Kidney (tissue), 13 donors: ENCODE measurements at regions not wholly inside any gene's neighbourhood (a gene's known extent, or its start where the extent isn't known, plus 50 kb on each side); places are given as distances from the start of the nearest gene placed in this dataset.

Experiments used
- DNase-seq, 5 donors: peaks; one replicate each; pipeline ENCODE4 v3.0.0-alpha.2; 2013 to 2020
- FAIRE-seq: peaks from 2 replicates; lab custom pipeline; 2012; peaks lifted over from hg19 to GRCh38; lab: Jason Lieb, UNC
- H3K27ac ChIP-seq, 2 donors: one replicate each; pipeline ENCODE4 v1.7.0; 2013; ENCODE audit warnings: low read depth in 2 of 2, low read length in 2 of 2, inconsistent platforms in 1 of 2
- H3K27me3 ChIP-seq: one replicate; pipeline ENCODE4 v1.7.1; 2013; ENCODE audit warnings: low read length, inconsistent platforms; ENCODE audit not compliant: control insufficient read depth, insufficient read depth
- H3K36me3 ChIP-seq, 3 donors: one replicate each; pipeline versions ENCODE4 v1.7.0 to v1.7.1; 2013; ENCODE audit warnings: low read length in 3 of 3, control low read depth in 1 of 3, inconsistent platforms in 1 of 3; ENCODE audit not compliant: insufficient read depth in 3 of 3, control insufficient read depth in 2 of 3
- H3K4me1 ChIP-seq, 3 donors: one replicate each; pipeline versions ENCODE4 v1.7.0 to v1.7.1; 2013; ENCODE audit warnings: low read length in 3 of 3, inconsistent platforms in 1 of 3, low read depth in 1 of 3; ENCODE audit not compliant: control insufficient read depth in 2 of 3, insufficient read depth in 2 of 3
- H3K4me3 ChIP-seq, 3 donors: one replicate each; pipeline versions ENCODE4 v1.7.0 to v1.8.1; 2013; ENCODE audit warnings: low read length in 3 of 3, control low read depth in 1 of 3, inconsistent platforms in 1 of 3
- H3K9ac ChIP-seq, 3 donors: one replicate each; pipeline versions ENCODE4 v1.7.0 to v1.7.1; 2013; ENCODE audit warnings: low read length in 3 of 3, control low read depth in 1 of 3, inconsistent platforms in 1 of 3
- H3K9me3 ChIP-seq, 3 donors: one replicate each; pipeline versions ENCODE4 v1.7.0 to v1.7.1; 2013; ENCODE audit warnings: low read length in 3 of 3, control low read depth in 1 of 3, inconsistent platforms in 1 of 3; ENCODE audit not compliant: control insufficient read depth in 2 of 3, insufficient read depth in 1 of 3
- CTCF ChIP-seq: IDR thresholded peaks from 3 replicates; pipeline ENCODE4 v1.5.1; 2012; ENCODE audit warnings: mild to moderate bottlenecking, moderate library complexity, borderline replicate concordance; ENCODE audit not compliant: insufficient read depth; ENCODE audit errors: extremely low read depth
- intact Hi-C: fragments of 100-400 bp; cut with DNase I; formaldehyde crosslinking; loops from one replicate; pipeline ENCODE4 v1.11.1; 2022
- donor health status: control.
- donor health status: control.
- donor health status: control.
- donor health status: control.
- donor health status: control.
- donor health status: DM: yes; HTN: yes; CAD: no.
- donor health status: Normal renal cell carcinoma (clear cell type).

GRCh38 chr13:48909056-48909389 lies 66.7 kb upstream of the FNDC3A start:
- FAIRE-seq = no peak
- Histone ChIP-seq H3K27me3 (no peaks in the 10 kb centered on the region), H3K9ac (no peak overlapping the region), H3K4me1 (no peaks in the 10 kb centered on the region), H3K27ac (no peak overlapping the region), H3K9me3 (no peaks in the 10 kb centered on the region), H3K4me3 (no peak overlapping the region), H3K36me3 (no peaks in the 10 kb centered on the region)
- intact Hi-C loops = no loop called here
- DNase-seq = no peak
- no peak for TF ChIP-seq CTCF

GRCh38 chr13:48910686-48911085 lies 65.0 kb upstream of the FNDC3A start:
- DNase-seq (no peak), FAIRE-seq (no peak)
- TF ChIP-seq CTCF = no peak
- H3K4me1 ChIP-seq = no peaks in the 10 kb centered on the region
- no peak overlapping the region for H3K9ac ChIP-seq
- H3K27me3 ChIP-seq = no peaks in the 10 kb centered on the region
- no peaks in the 10 kb centered on the region for H3K9me3 ChIP-seq
- H3K36me3 ChIP-seq = no peaks in the 10 kb centered on the region
- H3K27ac ChIP-seq = no peak overlapping the region
- H3K4me3 ChIP-seq = no peak overlapping the region
- intact Hi-C loops = no loop called here

- no peak overlapping the region for H3K4me3 ChIP-seq
- H3K36me3 ChIP-seq = no peaks in the 10 kb centered on the region
- H3K27me3 ChIP-seq = no peaks in the 10 kb centered on the region
- DNase-seq (no peak), FAIRE-seq (no peak)
- no peak overlapping the region for H3K9ac ChIP-seq
- TF ChIP-seq CTCF = no peak
- no peak overlapping the region for H3K27ac ChIP-seq
- intact Hi-C loops = no loop called here
- H3K9me3 ChIP-seq = no peaks in the 10 kb centered on the region
- no peaks in the 10 kb centered on the region for H3K4me1 ChIP-seq
Measured at GRCh38 chr13:48919751-48920150, 56.0 kb upstream of the FNDC3A start.

GRCh38 chr13:48920730-48921129 lies 55.0 kb upstream of the FNDC3A start:
- TF ChIP-seq CTCF = no peak
- no peak for DNase-seq
- no peak overlapping the region for H3K27ac ChIP-seq
- FAIRE-seq = no peak
- no peak overlapping the region for H3K4me3 ChIP-seq
- no peaks in the 10 kb centered on the region for H3K27me3 ChIP-seq
- H3K9ac ChIP-seq = no peak overlapping the region
- intact Hi-C loops = no loop called here
- no peaks in the 10 kb centered on the region for H3K9me3 ChIP-seq
- no peaks in the 10 kb centered on the region for H3K36me3 ChIP-seq
- H3K4me1 ChIP-seq = no peaks in the 10 kb centered on the region
